Gastrocnemius medialis (tissue), 4 donors: ENCODE measurements at regions not wholly inside any gene's neighbourhood (a gene's known extent, or its start where the extent isn't known, plus 50 kb on each side); places are given as distances from the start of the nearest gene placed in this dataset.

Source experiments
- CTCF ChIP-seq, 5 experiments: fragments of 450-650 bp in 3 of 5; fragments of 200-600 bp in 2 of 5; sonication (generic) in 2 of 5; IDR thresholded peaks in 4 of 5; conservative IDR thresholded peaks in 1 of 5; 1 replicate in 4 of 5; 2 replicates in 1 of 5; pipeline ENCODE4 v1.5.1; 2016 to 2019; ENCODE audit warnings: antibody characterized with exemption in 5 of 5, mild to moderate bottlenecking in 3 of 5, moderate library complexity in 3 of 5
- POLR2A ChIP-seq, 2 donors: fragments of 450-650 bp; IDR thresholded peaks; one replicate each; pipeline ENCODE4 v1.6.1; 2017; ENCODE audit warnings: antibody characterized with exemption in 2 of 2, mild to moderate bottlenecking in 2 of 2, moderate library complexity in 2 of 2

- TF ChIP-seq CTCF (IDR thresholded peaks at IDR 0.05 in 4 of 5, conservative IDR thresholded peaks at IDR 0.05 in 1 of 5) (no peak), POLR2A (IDR thresholded peaks at IDR 0.05) (no peak)
Measured at GRCh38 chr7:41130561-41131236, 572.2 kb downstream of the INHBA start.
